GM12875 (cell line): ENCODE measurements at regions not wholly inside any gene's neighbourhood (a gene's known extent, or its start where the extent isn't known, plus 50 kb on each side); places are given as distances from the start of the nearest gene placed in this dataset.

ENCODE experiments used
- H3K4me3 ChIP-seq: one replicate; pipeline ENCODE4 v1.5.1; 2011; ENCODE audit warnings: low read depth, low read length, control low read depth
- CTCF ChIP-seq: IDR thresholded peaks from 2 replicates; pipeline ENCODE4 v1.5.1; 2011; ENCODE audit warnings: low read depth, mild to moderate bottlenecking, control low read depth, inconsistent platforms, low read length, moderate library complexity, borderline replicate concordance; ENCODE audit not compliant: insufficient read depth

DNA sequence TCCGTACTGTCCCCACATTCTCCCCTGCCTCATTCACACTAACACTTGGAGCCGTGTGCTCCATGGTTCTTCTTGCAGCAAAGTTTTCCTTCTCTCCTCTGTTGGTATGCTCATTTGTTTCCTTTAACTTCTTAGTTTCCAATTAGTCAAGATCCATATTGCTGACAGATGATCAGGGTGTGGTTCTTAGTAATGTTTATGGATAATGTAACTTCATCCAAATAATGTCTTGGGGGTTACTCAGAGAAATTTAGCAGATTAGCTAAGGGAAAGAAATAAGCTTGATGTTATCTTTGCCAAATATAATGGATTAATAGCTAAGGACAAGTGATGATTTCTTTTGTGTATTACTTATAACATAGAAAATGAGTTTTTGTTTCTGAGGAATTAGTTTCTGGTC, 174.4 kb downstream of the NUFIP1 start:
- no peak overlapping the region for H3K4me3 ChIP-seq
- TF ChIP-seq CTCF = no peak

DNA sequence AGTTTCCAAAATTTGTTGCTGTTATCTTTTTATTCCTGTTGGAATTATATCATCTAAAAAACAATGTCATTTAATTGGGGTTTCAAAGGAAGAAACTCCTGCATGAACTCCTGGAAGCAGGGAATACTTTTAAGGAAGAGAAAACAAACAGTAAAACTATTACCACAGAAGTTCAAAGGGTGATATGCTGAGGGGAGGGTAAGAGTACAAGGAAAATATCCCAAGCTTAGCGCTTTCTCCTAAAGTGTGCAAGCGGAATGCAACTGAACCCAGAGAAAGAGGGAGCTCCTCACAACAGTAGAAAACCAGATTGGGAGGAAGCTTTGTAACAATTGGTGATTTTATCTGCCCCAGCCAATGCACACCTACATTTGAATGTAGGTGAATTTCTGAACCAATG, 175.1 kb downstream of the NUFIP1 start:
- H3K4me3 ChIP-seq = no peak overlapping the region
- TF ChIP-seq CTCF = no peak

- no peak for TF ChIP-seq CTCF
- no peak overlapping the region for H3K4me3 ChIP-seq
Observed at GRCh38 chr13:44812818-44813217, 176.5 kb downstream of the NUFIP1 start.

DNA sequence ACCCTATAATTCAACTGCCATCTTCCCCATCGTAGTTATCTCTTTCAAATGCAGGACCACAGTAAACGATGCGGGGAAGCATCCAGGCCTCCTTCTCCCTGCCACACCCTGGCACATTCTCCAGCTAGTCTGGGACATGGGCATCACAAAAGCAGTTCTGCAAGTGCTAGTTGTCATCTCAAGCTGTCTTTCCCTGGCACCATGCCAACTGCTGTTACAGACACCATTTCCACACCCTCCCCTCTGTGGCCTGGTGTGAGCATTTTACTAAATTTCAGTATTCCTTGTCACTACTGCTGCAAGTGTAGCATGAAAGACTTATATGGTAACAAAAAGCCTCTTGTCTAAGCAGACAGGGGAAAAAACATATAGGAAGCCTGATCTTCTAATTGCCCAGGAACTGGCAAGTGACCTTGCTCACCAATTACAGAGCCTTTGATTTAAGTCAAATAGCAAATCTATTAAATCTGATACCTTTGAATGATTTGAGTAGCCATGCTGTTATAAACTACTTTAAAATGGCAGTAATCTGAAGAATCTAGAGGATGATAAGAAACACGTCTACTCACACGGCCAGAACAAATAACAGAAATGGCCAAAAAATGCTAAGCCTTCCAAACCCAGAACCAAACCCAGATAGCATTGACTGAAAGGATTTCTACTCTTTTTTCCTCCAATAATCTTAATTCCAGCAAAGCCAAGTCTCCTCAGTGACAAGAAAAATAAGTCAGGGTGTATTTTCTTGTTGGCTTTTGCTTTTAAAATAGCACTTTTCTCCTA, 179.0 kb downstream of the NUFIP1 start:
- TF ChIP-seq CTCF = no peak

GRCh38 chr13:44809190-44809589, 180.1 kb downstream of the NUFIP1 start:
- TF ChIP-seq CTCF = no peak
- H3K4me3 ChIP-seq = no peak overlapping the region

More for the DNA sequence above, 179.0 kb downstream of the NUFIP1 start:
- H3K4me3 ChIP-seq = no peak overlapping the region

GRCh38 chr13:44808185-44808584, 181.1 kb downstream of the NUFIP1 start:
- H3K4me3 ChIP-seq = no peak overlapping the region
- no peak for TF ChIP-seq CTCF

DNA sequence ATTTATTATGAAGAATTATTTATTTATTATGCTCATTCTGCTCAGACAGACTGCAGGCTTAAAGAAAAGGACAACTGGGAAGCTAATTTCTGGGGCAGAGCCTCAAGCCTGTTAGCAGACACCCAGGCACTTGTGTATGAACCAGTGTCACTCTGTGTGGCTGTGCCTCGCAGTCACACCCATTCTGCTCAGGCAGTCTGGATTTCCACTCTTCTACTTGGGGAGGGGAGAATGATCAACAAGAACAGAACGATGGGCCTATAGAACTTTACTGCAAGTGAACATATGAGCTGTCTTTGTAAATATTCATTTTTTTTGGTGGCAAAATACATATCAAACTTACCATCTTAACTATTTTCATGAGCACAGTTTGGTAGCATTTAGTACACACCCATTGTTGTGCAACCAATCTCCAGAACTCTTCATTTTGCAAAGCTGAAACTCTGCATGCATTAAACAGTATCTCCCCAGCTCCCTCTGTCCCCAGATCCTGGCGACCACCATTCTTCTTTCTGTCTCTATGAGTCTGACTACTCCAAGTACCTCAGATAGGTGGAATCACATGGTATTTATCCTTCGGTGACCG, 181.7 kb downstream of the NUFIP1 start:
- no peak overlapping the region for H3K4me3 ChIP-seq
- TF ChIP-seq CTCF = no peak
